GM23338 (cell line): ENCODE measurements at regions not wholly inside any gene's neighbourhood (a gene's known extent, or its start where the extent isn't known, plus 50 kb on each side); places are given as distances from the start of the nearest gene placed in this dataset.

Experiments
- ATAC-seq: fragments of 200-7000 bp; cut with Tn5 transposase; 3 replicates; pipeline ENCODE4 v1.9.1; 2020
- DNase-seq: peaks from one replicate; pipeline ENCODE4 v3.0.0-alpha.2; 2015; ENCODE audit warnings: low spot score
- H2AFZ ChIP-seq: fragments of 200-600 bp; sonication (generic); 2 replicates; pipeline ENCODE4 v1.8.0; 2016; ENCODE audit warnings: antibody characterized with exemption, mild to moderate bottlenecking, moderate library complexity
- H3F3A ChIP-seq: fragments of 200-600 bp; sonication (generic); replicated peaks from 2 replicates; pipeline ENCODE4 v1.8.0; 2017; ENCODE audit warnings: antibody characterized with exemption, mixed run types, low read depth
- H3K27ac ChIP-seq: fragments of 200-600 bp; sonication (generic); 2 replicates; pipeline ENCODE4 v1.6.1; 2016; ENCODE audit warnings: low read depth
- H3K27me3 ChIP-seq: fragments of 200-600 bp; sonication (generic); 2 replicates; pipeline ENCODE4 v1.8.0; 2016; ENCODE audit warnings: mild to moderate bottlenecking, mixed run types, moderate library complexity; ENCODE audit not compliant: insufficient read depth
- H3K36me3 ChIP-seq: fragments of 200-600 bp; sonication (generic); 2 replicates; pipeline ENCODE4 v1.8.0; 2016; ENCODE audit warnings: mild to moderate bottlenecking; ENCODE audit not compliant: insufficient read depth
- H3K4me1 ChIP-seq: fragments of 200-600 bp; sonication (generic); 2 replicates; pipeline ENCODE4 v1.8.0; 2016; ENCODE audit warnings: mild to moderate bottlenecking, moderate library complexity; ENCODE audit not compliant: insufficient read depth
- H3K4me2 ChIP-seq: fragments of 200-600 bp; sonication (generic); 2 replicates; pipeline ENCODE4 v1.7.1; 2017; ENCODE audit warnings: mixed run types
- H3K4me3 ChIP-seq: fragments of 200-600 bp; sonication (generic); 2 replicates; pipeline ENCODE4 v1.6.1; 2016; ENCODE audit warnings: mixed run types
- H3K79me2 ChIP-seq: fragments of 200-600 bp; sonication (generic); replicated peaks from 2 replicates; pipeline ENCODE4 v1.8.0; 2017; ENCODE audit warnings: mild to moderate bottlenecking; ENCODE audit not compliant: insufficient read depth
- H3K9me2 ChIP-seq: fragments of 200-600 bp; sonication (generic); 2 replicates; pipeline ENCODE4 v1.8.0; 2017; ENCODE audit not compliant: insufficient read depth
- H4K20me1 ChIP-seq: fragments of 200-600 bp; sonication (generic); replicated peaks from 2 replicates; pipeline ENCODE4 v1.8.0; 2017; ENCODE audit warnings: mild to moderate bottlenecking; ENCODE audit not compliant: insufficient read depth
- H3K27ac Mint-ChIP-seq: 2 replicates; pipeline ENCODE4 v1.8.0; 2020; ENCODE audit warnings: inconsistent platforms, mild to moderate bottlenecking, moderate library complexity, mixed read lengths
- H3K27me3 Mint-ChIP-seq: 3 replicates; pipeline ENCODE4 v1.8.0; 2022; ENCODE audit warnings: low read depth, mild to moderate bottlenecking, moderate library complexity, mixed read lengths, inconsistent platforms; ENCODE audit not compliant: insufficient read depth, poor library complexity
- H3K36me3 Mint-ChIP-seq: 3 replicates; pipeline ENCODE4 v1.8.0; 2021; ENCODE audit warnings: low read depth, mild to moderate bottlenecking, inconsistent platforms, moderate library complexity, mixed read lengths
- H3K4me1 Mint-ChIP-seq: 3 replicates; pipeline ENCODE4 v1.8.0; 2020; ENCODE audit warnings: mild to moderate bottlenecking, inconsistent platforms, mixed read lengths
- H3K4me3 Mint-ChIP-seq: 3 replicates; pipeline ENCODE4 v1.8.0; 2021; ENCODE audit warnings: moderate library complexity, mild to moderate bottlenecking, inconsistent platforms, mixed read lengths
- H3K9me3 Mint-ChIP-seq: 3 replicates; pipeline ENCODE4 v1.8.0; 2020; ENCODE audit warnings: moderate library complexity, mild to moderate bottlenecking, inconsistent platforms, mixed read lengths
- CREB1 ChIP-seq: fragments of 250-450 bp; sonication (Bioruptor Pico); IDR thresholded peaks from 2 replicates; pipeline ENCODE4 v1.5.0; 2020; ENCODE audit warnings: low read depth, mild to moderate bottlenecking, moderate library complexity
- CTCF ChIP-seq, 2 experiments: fragments of 200-600 bp in 1 of 2; sonication (generic) in 1 of 2; conservative IDR thresholded peaks; 2 replicates each; pipeline versions ENCODE4 v1.5.1 to v1.6.1; 2016 to 2017; ENCODE audit warnings: antibody characterized with exemption in 2 of 2, low read depth in 2 of 2, mild to moderate bottlenecking in 2 of 2, moderate library complexity in 1 of 2
- EZH2 ChIP-seq: fragments of 200-600 bp; sonication (generic); IDR thresholded peaks from one replicate; pipeline ENCODE4 v1.8.0; 2017; ENCODE audit warnings: antibody characterized with exemption, mild to moderate bottlenecking, low read depth; ENCODE audit not compliant: unreplicated experiment
- EZH2phosphoT487 ChIP-seq: fragments of 200-600 bp; sonication (generic); IDR thresholded peaks from one replicate; pipeline ENCODE4 v1.8.1; 2018; ENCODE audit warnings: antibody characterized with exemption; ENCODE audit not compliant: unreplicated experiment
- JUNB ChIP-seq: IDR thresholded peaks from one replicate; pipeline ENCODE4 v1.6.1; 2016; ENCODE audit warnings: antibody characterized with exemption; ENCODE audit not compliant: unreplicated experiment
- NANOG ChIP-seq: IDR thresholded peaks from 2 replicates; pipeline ENCODE4 v1.6.1; 2016; ENCODE audit warnings: antibody characterized with exemption, borderline replicate concordance
- POLR2AphosphoS5 ChIP-seq: IDR thresholded peaks from 2 replicates; pipeline ENCODE4 v1.6.1; 2016; ENCODE audit warnings: antibody characterized with exemption, low read depth
- REST ChIP-seq: IDR thresholded peaks from one replicate; pipeline ENCODE4 v1.6.1; 2018; ENCODE audit warnings: antibody characterized with exemption; ENCODE audit not compliant: unreplicated experiment
- STAT1 ChIP-seq: IDR thresholded peaks from one replicate; pipeline ENCODE4 v1.6.1; 2016; ENCODE audit warnings: antibody characterized with exemption; ENCODE audit not compliant: unreplicated experiment
- ZNF114 ChIP-seq: fragments of 250-450 bp; sonication (Bioruptor Pico); IDR thresholded peaks from 2 replicates; pipeline ENCODE4 v1.5.0; 2020; ENCODE audit warnings: mild to moderate bottlenecking, moderate library complexity
- ZNF331 ChIP-seq: fragments of 250-450 bp; sonication (Bioruptor Pico); IDR thresholded peaks from 2 replicates; pipeline ENCODE4 v1.5.0; 2020; ENCODE audit warnings: low read depth, mild to moderate bottlenecking, moderate library complexity
- ZNF462 ChIP-seq: fragments of 250-450 bp; sonication (Bioruptor Pico); IDR thresholded peaks from 2 replicates; pipeline ENCODE4 v1.5.0; 2020; ENCODE audit warnings: mild to moderate bottlenecking, moderate library complexity
- TF ChIP-seq, protein P1 (sequence below): IDR thresholded peaks from 2 replicates; pipeline ENCODE4 v1.6.1; 2016; ENCODE audit warnings: antibody characterized with exemption

DNA sequence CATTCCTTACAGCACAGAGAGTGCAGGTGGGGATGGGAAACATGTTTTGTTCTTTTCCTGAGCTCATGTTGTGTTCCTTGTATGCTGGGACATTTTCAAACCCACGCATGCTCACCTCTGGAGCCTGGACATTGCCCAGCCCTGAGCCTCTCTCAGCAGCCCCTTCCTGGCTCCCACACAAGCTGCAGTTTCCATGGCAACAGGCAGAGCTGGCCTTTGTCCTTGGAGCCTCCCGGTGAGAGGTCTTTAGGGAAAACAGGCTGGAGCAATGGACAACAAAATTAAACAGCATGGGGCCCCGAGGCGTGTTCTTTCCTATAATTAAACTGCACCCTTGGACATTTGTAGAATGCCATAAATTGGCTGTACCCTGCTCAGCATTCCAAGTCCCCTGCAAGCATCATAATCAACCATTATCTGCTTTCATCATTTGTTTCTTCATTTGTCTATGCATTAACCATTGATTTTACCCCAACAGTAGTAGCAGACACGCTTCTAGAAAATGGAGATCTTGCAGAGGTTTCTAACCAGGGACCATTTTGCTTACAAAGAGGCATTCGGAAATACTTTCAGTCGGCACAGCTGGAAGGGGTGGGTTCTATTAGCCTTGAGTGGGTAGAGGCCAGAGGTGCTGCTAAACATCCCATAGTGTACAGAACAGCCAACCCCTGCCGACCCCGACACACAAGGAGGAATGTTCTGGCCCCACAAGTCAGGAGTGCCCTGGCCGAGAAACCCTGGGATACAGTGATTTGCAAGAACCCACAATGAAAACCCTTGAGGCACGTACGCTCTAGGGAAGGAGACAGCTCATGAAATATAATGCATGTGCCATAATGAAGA is 133.4 kb upstream of the PEG3 start:
- Histone ChIP-seq H3K36me3 (no peaks in the 10 kb centered on the region), H3K27ac (no peak overlapping the region), H3K79me2 (no peaks in the 10 kb centered on the region), H3K4me2 (no peak overlapping the region), H3K27me3 (no peaks in the 10 kb centered on the region), H3K9me2 (no peaks in the 10 kb centered on the region), H3F3A (no peaks in the 10 kb centered on the region), H2AFZ (no peak overlapping the region), H3K4me3 (no peak overlapping the region), H3K4me1 (no peaks in the 10 kb centered on the region), H4K20me1 (no peaks in the 10 kb centered on the region)
- peaks cover 45% of the 10 kb centered on the region for H3K36me3 Mint-ChIP-seq
- peaks cover 98% of the 10 kb centered on the region for H3K9me3 Mint-ChIP-seq
- DNase-seq (no peak), ATAC-seq (no peak)
- TF ChIP-seq EZH2phosphoT487 (no peak), REST (no peak), STAT1 (no peak), ZNF114 (no peak), CTCF (conservative IDR thresholded peaks at IDR 0.05; ENCODE audit: low read depth in 2 of 2) (no peak), JUNB (no peak), CREB1 (CRISPR knock-in tag) (no peak), EZH2 (no peak), POLR2AphosphoS5 (no peak), NANOG (no peak), ZNF331 (CRISPR knock-in tag) (no peak), ZNF462 (no peak)
- TF ChIP-seq, protein P1, sequence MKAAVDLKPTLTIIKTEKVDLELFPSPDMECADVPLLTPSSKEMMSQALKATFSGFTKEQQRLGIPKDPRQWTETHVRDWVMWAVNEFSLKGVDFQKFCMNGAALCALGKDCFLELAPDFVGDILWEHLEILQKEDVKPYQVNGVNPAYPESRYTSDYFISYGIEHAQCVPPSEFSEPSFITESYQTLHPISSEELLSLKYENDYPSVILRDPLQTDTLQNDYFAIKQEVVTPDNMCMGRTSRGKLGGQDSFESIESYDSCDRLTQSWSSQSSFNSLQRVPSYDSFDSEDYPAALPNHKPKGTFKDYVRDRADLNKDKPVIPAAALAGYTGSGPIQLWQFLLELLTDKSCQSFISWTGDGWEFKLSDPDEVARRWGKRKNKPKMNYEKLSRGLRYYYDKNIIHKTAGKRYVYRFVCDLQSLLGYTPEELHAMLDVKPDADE = no peak
- H3K4me3 Mint-ChIP-seq = no peak overlapping the region
- H3K27ac Mint-ChIP-seq = no peak overlapping the region
- H3K27me3 Mint-ChIP-seq = peaks cover 3% of the 10 kb centered on the region
- no peaks in the 10 kb centered on the region for H3K4me1 Mint-ChIP-seq
